GM23338 (cell line): ENCODE measurements at regions not wholly inside any gene's neighbourhood (a gene's known extent, or its start where the extent isn't known, plus 50 kb on each side); places are given as distances from the start of the nearest gene placed in this dataset.

Source experiments
- CREB1 ChIP-seq: fragments of 250-450 bp; sonication (Bioruptor Pico); IDR thresholded peaks from 2 replicates; pipeline ENCODE4 v1.5.0; 2020; ENCODE audit warnings: low read depth, mild to moderate bottlenecking, moderate library complexity
- CTCF ChIP-seq, 2 experiments: fragments of 200-600 bp in 1 of 2; sonication (generic) in 1 of 2; conservative IDR thresholded peaks; 2 replicates each; pipeline versions ENCODE4 v1.5.1 to v1.6.1; 2016 to 2017; ENCODE audit warnings: antibody characterized with exemption in 2 of 2, low read depth in 2 of 2, mild to moderate bottlenecking in 2 of 2, moderate library complexity in 1 of 2
- EZH2 ChIP-seq: fragments of 200-600 bp; sonication (generic); IDR thresholded peaks from one replicate; pipeline ENCODE4 v1.8.0; 2017; ENCODE audit warnings: antibody characterized with exemption, mild to moderate bottlenecking, low read depth; ENCODE audit not compliant: unreplicated experiment
- EZH2phosphoT487 ChIP-seq: fragments of 200-600 bp; sonication (generic); IDR thresholded peaks from one replicate; pipeline ENCODE4 v1.8.1; 2018; ENCODE audit warnings: antibody characterized with exemption; ENCODE audit not compliant: unreplicated experiment
- JUNB ChIP-seq: IDR thresholded peaks from one replicate; pipeline ENCODE4 v1.6.1; 2016; ENCODE audit warnings: antibody characterized with exemption; ENCODE audit not compliant: unreplicated experiment
- NANOG ChIP-seq: IDR thresholded peaks from 2 replicates; pipeline ENCODE4 v1.6.1; 2016; ENCODE audit warnings: antibody characterized with exemption, borderline replicate concordance
- POLR2AphosphoS5 ChIP-seq: IDR thresholded peaks from 2 replicates; pipeline ENCODE4 v1.6.1; 2016; ENCODE audit warnings: antibody characterized with exemption, low read depth
- ZNF114 ChIP-seq: fragments of 250-450 bp; sonication (Bioruptor Pico); IDR thresholded peaks from 2 replicates; pipeline ENCODE4 v1.5.0; 2020; ENCODE audit warnings: mild to moderate bottlenecking, moderate library complexity
- ZNF331 ChIP-seq: fragments of 250-450 bp; sonication (Bioruptor Pico); IDR thresholded peaks from 2 replicates; pipeline ENCODE4 v1.5.0; 2020; ENCODE audit warnings: low read depth, mild to moderate bottlenecking, moderate library complexity
- ZNF462 ChIP-seq: fragments of 250-450 bp; sonication (Bioruptor Pico); IDR thresholded peaks from 2 replicates; pipeline ENCODE4 v1.5.0; 2020; ENCODE audit warnings: mild to moderate bottlenecking, moderate library complexity
- TF ChIP-seq, protein P1 (sequence below): IDR thresholded peaks from one replicate; pipeline ENCODE4 v1.6.1; 2018; ENCODE audit warnings: antibody characterized with exemption; ENCODE audit not compliant: unreplicated experiment
- TF ChIP-seq, protein P2 (sequence below): IDR thresholded peaks from 2 replicates; pipeline ENCODE4 v1.6.1; 2016; ENCODE audit warnings: antibody characterized with exemption

GRCh38 chr19:30095171-30095570, 153.1 kb downstream of the URI1 start:
- no peak for TF ChIP-seq EZH2phosphoT487
- TF ChIP-seq POLR2AphosphoS5 = no peak
- no peak for TF ChIP-seq CTCF (conservative IDR thresholded peaks at IDR 0.05; ENCODE audit: low read depth in 2 of 2)
- no peak for TF ChIP-seq ZNF114 (CRISPR knock-in tag)
- TF ChIP-seq JUNB = no peak
- no peak for TF ChIP-seq EZH2
- no peak for TF ChIP-seq CREB1
- TF ChIP-seq, protein P1, sequence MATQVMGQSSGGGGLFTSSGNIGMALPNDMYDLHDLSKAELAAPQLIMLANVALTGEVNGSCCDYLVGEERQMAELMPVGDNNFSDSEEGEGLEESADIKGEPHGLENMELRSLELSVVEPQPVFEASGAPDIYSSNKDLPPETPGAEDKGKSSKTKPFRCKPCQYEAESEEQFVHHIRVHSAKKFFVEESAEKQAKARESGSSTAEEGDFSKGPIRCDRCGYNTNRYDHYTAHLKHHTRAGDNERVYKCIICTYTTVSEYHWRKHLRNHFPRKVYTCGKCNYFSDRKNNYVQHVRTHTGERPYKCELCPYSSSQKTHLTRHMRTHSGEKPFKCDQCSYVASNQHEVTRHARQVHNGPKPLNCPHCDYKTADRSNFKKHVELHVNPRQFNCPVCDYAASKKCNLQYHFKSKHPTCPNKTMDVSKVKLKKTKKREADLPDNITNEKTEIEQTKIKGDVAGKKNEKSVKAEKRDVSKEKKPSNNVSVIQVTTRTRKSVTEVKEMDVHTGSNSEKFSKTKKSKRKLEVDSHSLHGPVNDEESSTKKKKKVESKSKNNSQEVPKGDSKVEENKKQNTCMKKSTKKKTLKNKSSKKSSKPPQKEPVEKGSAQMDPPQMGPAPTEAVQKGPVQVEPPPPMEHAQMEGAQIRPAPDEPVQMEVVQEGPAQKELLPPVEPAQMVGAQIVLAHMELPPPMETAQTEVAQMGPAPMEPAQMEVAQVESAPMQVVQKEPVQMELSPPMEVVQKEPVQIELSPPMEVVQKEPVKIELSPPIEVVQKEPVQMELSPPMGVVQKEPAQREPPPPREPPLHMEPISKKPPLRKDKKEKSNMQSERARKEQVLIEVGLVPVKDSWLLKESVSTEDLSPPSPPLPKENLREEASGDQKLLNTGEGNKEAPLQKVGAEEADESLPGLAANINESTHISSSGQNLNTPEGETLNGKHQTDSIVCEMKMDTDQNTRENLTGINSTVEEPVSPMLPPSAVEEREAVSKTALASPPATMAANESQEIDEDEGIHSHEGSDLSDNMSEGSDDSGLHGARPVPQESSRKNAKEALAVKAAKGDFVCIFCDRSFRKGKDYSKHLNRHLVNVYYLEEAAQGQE = no peak
- TF ChIP-seq ZNF331 (CRISPR knock-in tag) = no peak
- no peak for TF ChIP-seq ZNF462 (CRISPR knock-in tag)
- TF ChIP-seq NANOG = no peak
- TF ChIP-seq, protein P2, sequence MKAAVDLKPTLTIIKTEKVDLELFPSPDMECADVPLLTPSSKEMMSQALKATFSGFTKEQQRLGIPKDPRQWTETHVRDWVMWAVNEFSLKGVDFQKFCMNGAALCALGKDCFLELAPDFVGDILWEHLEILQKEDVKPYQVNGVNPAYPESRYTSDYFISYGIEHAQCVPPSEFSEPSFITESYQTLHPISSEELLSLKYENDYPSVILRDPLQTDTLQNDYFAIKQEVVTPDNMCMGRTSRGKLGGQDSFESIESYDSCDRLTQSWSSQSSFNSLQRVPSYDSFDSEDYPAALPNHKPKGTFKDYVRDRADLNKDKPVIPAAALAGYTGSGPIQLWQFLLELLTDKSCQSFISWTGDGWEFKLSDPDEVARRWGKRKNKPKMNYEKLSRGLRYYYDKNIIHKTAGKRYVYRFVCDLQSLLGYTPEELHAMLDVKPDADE = no peak
